DMS53 treated with DMSO at 0.1 percent for 48 hours (cell line): ENCODE measurements at regions not wholly inside any gene's neighbourhood (a gene's known extent, or its start where the extent isn't known, plus 50 kb on each side); places are given as distances from the start of the nearest gene placed in this dataset.
"Not testable (repeated sequence)": the region's sequence is repeated elsewhere in the genome, so short reads cannot be mapped to it uniquely, and the experiment has no call there.

ENCODE experiments used
- DNase-seq: peaks from one replicate; lab custom pipeline; 2025; ENCODE audit not compliant: unreplicated experiment; lab: John Stamatoyannopoulos, UW

DNA sequence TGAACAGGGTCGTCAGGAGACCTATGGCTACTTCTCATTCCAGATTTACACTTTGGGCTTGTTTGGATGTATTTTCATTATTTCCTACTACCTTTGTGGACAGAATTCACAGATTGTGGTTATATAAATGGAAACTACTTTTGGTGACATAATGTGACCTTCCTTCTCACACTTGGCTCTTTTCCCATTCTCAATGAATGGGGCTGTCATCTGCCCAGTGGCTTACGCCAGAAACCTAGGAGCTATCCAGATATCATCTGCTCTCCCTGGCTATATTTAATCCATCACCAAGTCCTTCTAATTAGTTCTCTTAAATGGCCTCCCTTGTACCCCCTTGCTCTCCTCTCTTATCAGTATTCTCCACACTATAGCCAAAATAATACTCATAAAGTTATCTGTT lies 1606.8 kb downstream of the KHDRBS2 start:
- no peak for DNase-seq

DNA sequence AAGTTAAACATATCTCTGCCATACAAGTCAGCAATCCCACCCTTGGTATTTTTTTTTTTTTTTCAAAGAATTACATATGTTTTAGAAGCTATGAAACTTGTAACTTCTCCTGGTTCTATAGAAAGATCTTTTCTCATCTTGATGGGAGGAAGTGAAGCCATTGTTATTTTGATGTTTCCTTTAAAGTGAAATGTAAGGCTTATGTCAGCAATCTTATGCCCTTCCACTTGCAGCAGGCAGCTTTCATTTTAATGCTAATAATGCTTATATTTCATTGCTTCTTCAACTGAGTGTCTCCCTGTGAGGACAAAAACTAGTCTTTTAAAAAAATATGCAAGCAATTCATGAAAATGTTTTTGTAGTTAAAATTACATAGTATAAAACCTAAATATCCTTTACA lies 1614.7 kb downstream of the KHDRBS2 start:
- DNase-seq, result no peak

- no peak for DNase-seq
These were observed 1616.0 kb downstream of the KHDRBS2 start for GRCh38 chr6:60670036-60670435.

GRCh38 chr6:60668428-60668827 lies 1617.6 kb downstream of the KHDRBS2 start:
- DNase-seq, result no peak

- not testable (repeated sequence) for DNase-seq
These were observed 1622.8 kb downstream of the KHDRBS2 start for GRCh38 chr6:60663199-60663598.

DNA sequence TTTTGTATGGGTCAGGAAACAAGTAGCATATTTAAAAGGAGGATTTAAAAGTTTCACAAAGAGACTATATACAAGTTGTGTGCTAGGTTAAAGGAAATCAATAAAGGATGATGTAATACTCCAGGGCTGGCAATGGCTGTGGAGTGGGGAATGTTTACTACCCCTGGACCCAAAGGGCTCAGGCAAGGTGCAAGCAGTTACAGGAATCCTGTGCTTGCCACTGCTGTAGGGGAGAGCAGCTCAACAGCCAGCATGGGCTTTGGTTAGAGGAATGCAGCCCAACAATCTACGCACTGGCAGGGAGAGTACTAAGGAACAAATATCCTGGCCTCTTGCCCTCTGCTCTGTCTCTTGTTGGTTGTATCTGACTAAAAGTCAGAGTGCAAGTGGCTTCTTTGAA lies 1642.2 kb downstream of the KHDRBS2 start:
- DNase-seq, result no peak

DNA sequence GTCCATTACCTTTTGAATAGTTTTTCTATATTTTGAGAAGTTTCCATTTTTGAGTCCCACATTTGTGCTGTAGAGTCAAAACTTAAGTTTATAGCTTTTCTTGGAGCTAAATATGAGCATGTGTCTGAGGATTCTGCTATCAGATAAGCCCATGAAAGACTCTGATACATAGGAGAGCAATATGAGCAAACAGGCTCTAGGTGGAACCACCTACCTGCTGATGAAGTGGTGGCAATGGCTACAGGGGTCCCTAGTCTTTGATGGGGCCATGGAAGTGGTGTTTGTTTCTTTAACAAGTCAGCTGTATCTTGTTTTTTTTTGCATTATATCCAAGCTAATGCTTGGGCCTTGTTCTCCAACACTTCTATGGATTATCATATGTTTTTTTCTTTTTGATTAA lies 1646.8 kb downstream of the KHDRBS2 start:
- not testable (repeated sequence) for DNase-seq
